PC-9 (cell line): ENCODE measurements at regions not wholly inside any gene's neighbourhood (a gene's known extent, or its start where the extent isn't known, plus 50 kb on each side); places are given as distances from the start of the nearest gene placed in this dataset.

Experiments used
- BruUV-seq: library from RNA; stranded (reverse); fragments of 400-500 nt; replicated peaks from 2 replicates; lab custom pipeline; 2021; lab: Mats Ljungman, UMichigan
- CTCF ChIA-PET: fragments of 300-600 bp; sonication (Branson Sonifier 250); formaldehyde crosslinking; loops from one replicate; lab custom pipeline; 2022; ENCODE audit warnings: antibody characterized with exemption; lab: Charles Lee
- POLR2A ChIA-PET: fragments of 300-600 bp; sonication (Branson Sonifier 250); formaldehyde crosslinking; loops from one replicate; lab custom pipeline; 2022; ENCODE audit warnings: antibody characterized with exemption; ENCODE audit not compliant: unreplicated experiment; lab: Charles Lee
- DNase-seq, 2 experiments: peaks; one replicate each; pipeline versions ENCODE4 v3.0.0 to v3.0.0-alpha.2; 2015 to 2022; ENCODE audit warnings: mixed read lengths in 1 of 2
- H2AFZ ChIP-seq: fragments of 200-600 bp; sonication (generic); 2 replicates; pipeline ENCODE4 v1.8.1; 2017; ENCODE audit warnings: antibody characterized with exemption
- H3F3A ChIP-seq: fragments of 200-600 bp; sonication (generic); 2 replicates; pipeline ENCODE4 v1.8.1; 2017; ENCODE audit warnings: antibody characterized with exemption, mild to moderate bottlenecking, low read depth; ENCODE audit not compliant: insufficient read depth
- H3K27ac ChIP-seq: fragments of 200-600 bp; sonication (generic); 2 replicates; pipeline ENCODE4 v1.6.1; 2016; ENCODE audit warnings: mixed run types
- H3K27me3 ChIP-seq: fragments of 200-600 bp; sonication (generic); 2 replicates; pipeline ENCODE4 v1.6.1; 2016; ENCODE audit warnings: low read depth, mixed run types; ENCODE audit not compliant: insufficient read depth
- H3K36me3 ChIP-seq: fragments of 200-600 bp; sonication (generic); 2 replicates; pipeline ENCODE4 v1.6.1; 2016; ENCODE audit warnings: low read depth, mixed run types
- H3K4me1 ChIP-seq: fragments of 200-600 bp; sonication (generic); replicated peaks from 2 replicates; pipeline ENCODE4 v1.6.1; 2016; ENCODE audit warnings: mixed run types; ENCODE audit not compliant: insufficient read depth
- H3K4me2 ChIP-seq: fragments of 200-600 bp; sonication (generic); 2 replicates; pipeline ENCODE4 v1.6.1; 2017; ENCODE audit warnings: mixed run types
- H3K4me3 ChIP-seq: fragments of 200-600 bp; sonication (generic); 2 replicates; pipeline ENCODE4 v1.6.1; 2016; ENCODE audit warnings: mixed run types
- H3K79me2 ChIP-seq: fragments of 200-600 bp; sonication (generic); 2 replicates; pipeline ENCODE4 v1.6.1; 2017; ENCODE audit warnings: low read depth, mixed run types
- H3K9me2 ChIP-seq: fragments of 200-600 bp; sonication (generic); 2 replicates; pipeline ENCODE4 v1.8.1; 2017; ENCODE audit warnings: mild to moderate bottlenecking; ENCODE audit not compliant: insufficient read depth
- H3K9me3 ChIP-seq: fragments of 200-600 bp; sonication (generic); 2 replicates; pipeline ENCODE4 v1.8.1; 2016; ENCODE audit warnings: low read depth; ENCODE audit not compliant: insufficient read depth
- H4K20me1 ChIP-seq: fragments of 200-600 bp; sonication (generic); 2 replicates; pipeline ENCODE4 v1.8.1; 2017; ENCODE audit not compliant: insufficient read depth
- CTCF ChIP-seq: fragments of 200-600 bp; sonication (generic); conservative IDR thresholded peaks from 2 replicates; pipeline ENCODE4 v1.6.1; 2017; ENCODE audit warnings: mixed run types, antibody characterized with exemption, mild to moderate bottlenecking, moderate library complexity
- EZH2 ChIP-seq: fragments of 200-600 bp; sonication (generic); IDR thresholded peaks from 2 replicates; pipeline ENCODE4 v1.8.0; 2017; ENCODE audit warnings: antibody characterized with exemption, low read depth
- intact Hi-C: fragments of 100-400 bp; cut with micrococcal nuclease; formaldehyde crosslinking; loops from one replicate; pipeline ENCODE4 v1.10.0; 2022; ENCODE audit not compliant: unreplicated experiment

GRCh38 chr6:16857969-16858592, 96.8 kb upstream of the ATXN1 start:
- BruUV-seq = no TSS peak
- intact Hi-C loops = no loop called here

GRCh38 chr6:16855460-16855859, 94.2 kb upstream of the ATXN1 start:
- H3K27me3 ChIP-seq = no peaks in the 10 kb centered on the region
- no peaks in the 10 kb centered on the region for H3K9me3 ChIP-seq
- no peaks in the 10 kb centered on the region for H3K9me2 ChIP-seq
- ChIA-PET CTCF (no interaction called here), POLR2A (no interaction called here)
- no peak overlapping the region for H3K4me3 ChIP-seq
- no peak overlapping the region for H2AFZ ChIP-seq
- H3F3A ChIP-seq = peaks cover 12% of the 10 kb centered on the region
- no peak for DNase-seq
- peak overlapping the region; percentile 32; the same call in 1 of the 2 replicates for H3K4me2 ChIP-seq
- intact Hi-C loops = no loop called here
- no TSS peak for BruUV-seq
- TF ChIP-seq EZH2 = no peak
- H4K20me1 ChIP-seq = no peaks in the 10 kb centered on the region
- no peak overlapping the region for H3K27ac ChIP-seq
- 0 out of 2 replicates have a peak, but pooled peaks cover 3% of the 10 kb centered on the region for H3K36me3 ChIP-seq
- H3K4me1 ChIP-seq = peaks cover 36% of the 10 kb centered on the region
- H3K79me2 ChIP-seq = no peaks in the 10 kb centered on the region

More at GRCh38 chr6:16857969-16858592, 96.8 kb upstream of the ATXN1 start:
- Histone ChIP-seq H3K4me2 (no peak overlapping the region), H3K4me1 (peaks cover 23% of the 10 kb centered on the region), H3K9me2 (no peaks in the 10 kb centered on the region), H3K27ac (no peak overlapping the region), H2AFZ (no peak overlapping the region), H3K9me3 (no peaks in the 10 kb centered on the region), H3K27me3 (no peaks in the 10 kb centered on the region), H3K36me3 (0 out of 2 replicates have a peak, but pooled peaks cover 3% of the 10 kb centered on the region), H3K79me2 (no peaks in the 10 kb centered on the region), H3K4me3 (no peak overlapping the region), H4K20me1 (no peaks in the 10 kb centered on the region), H3F3A (peaks cover 5% of the 10 kb centered on the region; the same call in 1 of the 2 replicates)
- no peak for TF ChIP-seq EZH2
- no peak for TF ChIP-seq CTCF
- ChIA-PET POLR2A (no interaction called here), CTCF (interaction anchor here (0.5 kb wide), 1 partner anchor 736 kb away, joined by 15 read pairs; no protein-coding TSS in a partner anchor)
- DNase-seq = no peak

- Histone ChIP-seq H3K9me2 (no peaks in the 10 kb centered on the region), H3F3A (peaks cover 17% of the 10 kb centered on the region), H3K4me3 (no peak overlapping the region), H4K20me1 (no peaks in the 10 kb centered on the region), H3K4me2 (peak overlapping the region; percentile 32; the same call in 1 of the 2 replicates), H3K9me3 (no peaks in the 10 kb centered on the region), H3K79me2 (no peaks in the 10 kb centered on the region), H3K27me3 (no peaks in the 10 kb centered on the region), H3K4me1 (peaks cover 41% of the 10 kb centered on the region), H3K36me3 (0 out of 2 replicates have a peak, but pooled peaks cover 3% of the 10 kb centered on the region), H3K27ac (no peak overlapping the region), H2AFZ (no peak overlapping the region)
- BruUV-seq = no TSS peak
- intact Hi-C loops = no loop called here
- peak in 1 of 2 experiments; percentile 40 for DNase-seq
- no peak for TF ChIP-seq EZH2
- ChIA-PET CTCF (no interaction called here), POLR2A (no interaction called here)
Measured at GRCh38 chr6:16854986-16855385, 93.7 kb upstream of the ATXN1 start.

GRCh38 chr6:16852671-16853070, 91.4 kb upstream of the ATXN1 start:
- no peak for DNase-seq
- TF ChIP-seq CTCF (no peak), EZH2 (no peak)
- CTCF ChIA-PET = no interaction called here
- 0 out of 2 replicates have a peak, but pooled peaks cover 3% of the 10 kb centered on the region for H3K36me3 ChIP-seq
- peaks cover 64% of the 10 kb centered on the region for H3K4me1 ChIP-seq
- intact Hi-C loops = no loop called here
- no peaks in the 10 kb centered on the region for H4K20me1 ChIP-seq
- no TSS peak for BruUV-seq
- H3K9me2 ChIP-seq = no peaks in the 10 kb centered on the region
- H3K9me3 ChIP-seq = no peaks in the 10 kb centered on the region
- no peaks in the 10 kb centered on the region for H3K79me2 ChIP-seq
- H3K27ac ChIP-seq = no peak overlapping the region
- H3K27me3 ChIP-seq = no peaks in the 10 kb centered on the region
- POLR2A ChIA-PET = interaction anchor here (0.5 kb wide), 1 partner anchor 99 kb away, joined by 3 read pairs; no protein-coding TSS in a partner anchor
- H3K4me2 ChIP-seq = no peak overlapping the region
- no peak overlapping the region for H3K4me3 ChIP-seq
- H2AFZ ChIP-seq = no peak overlapping the region
- peaks cover 39% of the 10 kb centered on the region for H3F3A ChIP-seq
